HUES6 (cell line): ENCODE measurements at regions not wholly inside any gene's neighbourhood (a gene's known extent, or its start where the extent isn't known, plus 50 kb on each side); places are given as distances from the start of the nearest gene placed in this dataset.
"Not testable (repeated sequence)": the region's sequence is repeated elsewhere in the genome, so short reads cannot be mapped to it uniquely, and the experiment has no call there.

Experiments
- H3K27ac ChIP-seq: 2 replicates; pipeline ENCODE4 v1.7.0; 2013; ENCODE audit warnings: low read depth, mild to moderate bottlenecking, low read length, inconsistent platforms
- H3K27me3 ChIP-seq: 2 replicates; pipeline ENCODE4 v1.6.1; 2013; ENCODE audit warnings: low read length; ENCODE audit not compliant: control insufficient read depth, insufficient read depth
- H3K36me3 ChIP-seq: 2 replicates; pipeline ENCODE4 v1.6.1; 2013; ENCODE audit warnings: low read length; ENCODE audit not compliant: control insufficient read depth, insufficient read depth
- H3K4me1 ChIP-seq: 2 replicates; pipeline ENCODE4 v1.6.1; 2013; ENCODE audit warnings: low read length; ENCODE audit not compliant: control insufficient read depth, insufficient read depth
- H3K4me3 ChIP-seq: 2 replicates; pipeline ENCODE4 v1.5.1; 2013; ENCODE audit warnings: low read depth, low read length
- H3K9ac ChIP-seq: one replicate; pipeline ENCODE4 v1.6.1; 2013; ENCODE audit warnings: mild to moderate bottlenecking, low read length
- H3K9me3 ChIP-seq: 2 replicates; pipeline ENCODE4 v1.6.1; 2013; ENCODE audit warnings: low read depth, low read length; ENCODE audit not compliant: control insufficient read depth, insufficient read depth

DNA sequence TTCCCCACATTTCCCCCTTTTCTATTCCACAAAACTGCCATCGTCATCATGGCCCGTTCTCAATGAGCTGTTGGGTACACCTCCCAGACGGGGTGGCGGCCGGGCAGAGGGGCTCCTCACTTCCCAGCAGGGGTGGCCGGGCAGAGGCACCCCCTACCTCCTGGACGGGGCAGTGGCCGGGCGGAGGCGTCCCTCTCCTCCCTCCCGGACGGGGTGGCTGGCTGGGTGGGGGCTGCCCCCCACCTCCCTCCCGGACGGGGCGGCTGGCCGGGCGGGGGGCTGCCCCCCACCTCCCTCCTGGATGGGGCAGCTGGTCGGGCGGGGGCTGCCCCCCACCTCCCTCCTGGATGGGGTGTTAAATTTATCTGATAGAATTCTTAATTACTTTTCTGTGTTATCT, 250.9 kb upstream of the B3GALT2 start:
- H3K9ac ChIP-seq, H3K27me3 ChIP-seq, H3K4me3 ChIP-seq, H3K36me3 ChIP-seq, H3K27ac ChIP-seq, H3K4me1 ChIP-seq: not testable (repeated sequence)
- H3K9me3 ChIP-seq: peaks cover 37% of the 10 kb centered on the region

DNA sequence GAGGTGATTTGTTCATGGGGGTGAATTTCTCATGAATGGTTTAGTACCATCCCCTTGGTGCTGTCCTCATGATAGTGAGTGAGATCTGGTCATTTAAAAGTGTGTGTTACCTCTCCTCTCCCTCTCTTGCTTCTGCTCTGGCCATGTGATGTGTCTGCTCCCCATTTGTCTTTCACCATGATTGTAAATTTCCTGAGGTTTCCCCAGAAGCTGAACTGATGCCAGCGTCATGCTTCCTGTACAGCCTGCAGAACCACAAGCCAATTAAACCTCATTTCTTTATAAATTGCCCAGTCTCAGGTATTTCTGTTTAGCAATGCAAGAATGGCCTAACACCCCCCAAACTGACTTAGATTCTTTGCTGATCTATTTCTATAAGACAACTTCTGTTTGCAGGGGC, 249.4 kb upstream of the B3GALT2 start:
- no peaks in the 10 kb centered on the region for H3K27me3 ChIP-seq
- no peak overlapping the region for H3K4me3 ChIP-seq
- H3K27ac ChIP-seq: no peak overlapping the region
- no peak overlapping the region for H3K9ac ChIP-seq
- H3K36me3 ChIP-seq: no peaks in the 10 kb centered on the region
- H3K4me1 ChIP-seq: no peaks in the 10 kb centered on the region
- H3K9me3 ChIP-seq: peaks cover 47% of the 10 kb centered on the region

DNA sequence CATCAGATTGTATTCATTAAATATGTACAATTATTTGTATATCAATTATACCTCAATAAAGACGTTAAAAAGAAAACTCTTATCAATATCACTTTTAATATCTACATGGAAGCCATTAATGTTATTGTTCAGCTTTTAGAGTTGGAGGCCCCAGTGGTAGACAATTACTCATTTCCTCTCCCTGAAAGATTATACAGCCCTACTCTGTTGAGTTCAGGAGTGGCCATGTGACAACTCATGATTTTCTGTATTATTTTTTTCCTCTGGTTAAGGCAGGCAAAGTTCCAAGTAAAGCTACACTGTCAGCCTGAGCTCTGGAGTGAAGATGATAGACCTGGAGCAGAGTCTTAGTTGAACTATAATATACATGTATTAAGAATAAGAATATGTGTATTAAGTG, 247.9 kb upstream of the B3GALT2 start:
- Histone ChIP-seq H3K36me3 (no peaks in the 10 kb centered on the region), H3K4me1 (no peaks in the 10 kb centered on the region), H3K27me3 (no peaks in the 10 kb centered on the region), H3K4me3 (no peak overlapping the region), H3K27ac (no peak overlapping the region), H3K9ac (no peak overlapping the region), H3K9me3 (peaks cover 46% of the 10 kb centered on the region)

DNA sequence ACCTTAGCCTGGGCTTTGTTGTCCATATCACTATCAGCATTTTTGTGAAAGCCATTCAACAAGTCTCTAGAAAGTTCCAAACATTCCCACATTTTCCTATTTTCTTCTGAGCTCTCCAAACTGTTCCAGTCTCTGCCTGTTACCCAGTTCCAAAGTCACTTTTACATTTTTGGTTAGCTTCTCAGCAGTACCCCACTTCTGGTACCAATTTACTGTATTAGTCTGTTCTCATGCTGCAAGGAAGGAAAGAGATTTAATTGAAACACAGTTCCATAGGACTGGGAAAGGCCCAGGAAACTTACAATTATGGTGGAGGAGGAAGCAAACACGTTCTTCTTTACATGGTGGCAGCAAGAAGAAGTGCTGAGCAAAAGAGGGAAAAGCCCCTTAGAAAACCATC, 247.2 kb upstream of the B3GALT2 start:
- Histone ChIP-seq H3K4me3 (no peak overlapping the region), H3K4me1 (no peaks in the 10 kb centered on the region), H3K27me3 (no peaks in the 10 kb centered on the region), H3K36me3 (no peaks in the 10 kb centered on the region), H3K27ac (no peak overlapping the region), H3K9ac (no peak overlapping the region), H3K9me3 (peaks cover 46% of the 10 kb centered on the region)

DNA sequence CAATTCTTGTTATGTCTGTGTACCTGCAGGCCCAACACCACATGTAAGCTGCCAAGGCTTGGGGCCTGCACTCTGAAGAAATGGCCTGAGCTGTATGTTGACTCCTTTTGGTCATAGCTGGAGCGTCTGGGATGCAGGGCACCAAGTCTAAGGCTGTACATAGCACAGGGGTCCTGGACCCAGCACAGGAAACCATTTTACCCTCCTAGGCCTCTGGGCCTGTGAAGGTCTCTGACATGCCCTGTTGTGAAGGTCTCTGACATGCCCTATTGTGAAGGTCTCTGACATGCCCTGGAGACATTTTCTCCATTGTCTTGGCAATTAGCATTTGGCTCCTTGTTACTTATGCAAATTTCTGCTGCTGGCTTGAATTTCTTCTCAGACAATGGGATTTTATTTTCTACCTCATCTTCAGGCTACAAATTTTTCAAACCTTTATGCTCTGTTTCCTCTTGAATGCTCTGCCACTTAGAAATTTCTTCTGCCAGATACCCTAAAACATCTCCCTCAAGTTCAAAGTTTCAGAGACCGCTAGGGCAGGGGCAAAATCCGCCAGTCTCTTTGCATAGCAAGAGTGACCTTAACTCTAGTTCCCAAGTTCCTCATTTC, 246.7 kb upstream of the B3GALT2 start:
- H3K4me3 ChIP-seq: no peak overlapping the region
- peaks cover 46% of the 10 kb centered on the region for H3K9me3 ChIP-seq
- H3K9ac ChIP-seq: no peak overlapping the region
- H3K36me3 ChIP-seq: no peaks in the 10 kb centered on the region
- H3K27me3 ChIP-seq: no peaks in the 10 kb centered on the region
- no peak overlapping the region for H3K27ac ChIP-seq
- no peaks in the 10 kb centered on the region for H3K4me1 ChIP-seq

DNA sequence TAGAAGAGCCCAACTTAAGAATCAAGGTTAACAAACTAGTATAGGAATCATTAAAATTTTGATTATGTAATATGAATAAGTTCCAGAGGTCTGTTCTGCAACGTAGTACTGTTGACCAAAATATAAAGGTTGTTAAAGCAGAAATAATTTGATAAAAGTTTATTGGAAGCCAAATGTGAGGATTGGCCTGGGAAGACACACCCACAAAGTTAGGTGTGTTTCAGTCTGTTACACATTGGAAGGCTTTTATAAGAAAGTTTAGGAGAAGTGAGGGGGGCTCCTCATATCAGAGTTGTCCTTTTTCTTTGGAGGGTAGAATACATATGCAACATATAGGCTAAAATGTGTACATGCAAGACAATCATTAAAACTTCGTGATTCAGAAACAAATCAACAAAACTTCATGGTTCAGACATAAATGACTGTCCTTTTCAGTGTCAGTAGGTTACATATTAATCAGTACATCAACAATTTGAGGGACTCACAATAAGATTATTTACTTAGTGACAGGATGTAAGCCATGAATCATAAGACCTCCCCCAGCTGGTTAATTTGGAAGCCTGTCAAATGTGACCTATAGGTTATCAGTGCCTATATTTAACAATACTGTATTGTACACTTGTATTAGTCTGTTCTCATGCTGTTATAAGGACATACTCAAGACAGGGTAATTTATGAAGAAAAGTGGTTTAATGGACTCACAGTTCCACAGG, 245.0 kb upstream of the B3GALT2 start:
- no peaks in the 10 kb centered on the region for H3K36me3 ChIP-seq
- no peaks in the 10 kb centered on the region for H3K27me3 ChIP-seq
- H3K27ac ChIP-seq: no peak overlapping the region
- H3K4me1 ChIP-seq: no peaks in the 10 kb centered on the region
- no peak overlapping the region for H3K4me3 ChIP-seq
- H3K9me3 ChIP-seq: peaks cover 41% of the 10 kb centered on the region
- no peak overlapping the region for H3K9ac ChIP-seq

DNA sequence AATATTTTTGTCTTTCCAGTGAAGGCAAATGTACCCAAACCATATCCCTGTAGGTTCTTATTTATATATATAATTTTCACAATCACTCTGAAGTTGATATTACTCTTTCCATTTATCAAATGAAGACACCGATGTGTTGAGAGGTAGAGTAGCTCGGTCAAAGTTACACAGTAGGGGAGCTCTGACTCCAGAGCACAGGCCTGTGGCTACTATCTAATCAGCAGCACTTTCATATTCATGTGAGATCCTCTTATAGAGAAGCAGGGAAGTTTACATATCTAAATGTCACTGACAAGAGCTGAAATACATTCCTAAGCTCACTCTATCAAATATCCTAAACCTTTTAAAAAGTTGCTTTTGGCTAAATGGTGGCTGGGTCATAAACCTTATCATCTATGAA, 241.1 kb upstream of the B3GALT2 start:
- Histone ChIP-seq H3K27ac (no peak overlapping the region), H3K27me3 (no peaks in the 10 kb centered on the region), H3K9me3 (peaks cover 15% of the 10 kb centered on the region), H3K9ac (no peak overlapping the region), H3K4me3 (no peak overlapping the region), H3K4me1 (no peaks in the 10 kb centered on the region), H3K36me3 (no peaks in the 10 kb centered on the region)

DNA sequence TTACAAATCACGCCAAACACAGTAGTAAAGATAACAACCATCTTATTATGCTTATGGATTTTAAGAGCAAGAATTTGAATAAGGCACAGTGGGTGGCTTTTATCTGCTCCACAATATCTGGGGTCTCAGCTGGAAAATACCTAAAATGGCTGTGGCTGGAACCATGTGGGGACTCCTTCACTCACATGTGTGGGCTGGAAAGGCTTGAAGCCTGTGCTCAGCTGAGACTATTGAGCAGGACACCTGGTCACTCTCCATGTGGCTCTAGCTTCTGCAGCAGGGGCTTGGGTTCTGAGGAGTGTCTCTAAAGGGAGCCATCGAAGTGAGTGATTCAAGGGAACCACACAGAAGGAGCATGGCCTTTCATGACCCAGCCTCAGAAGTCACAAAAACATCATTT, 239.6 kb upstream of the B3GALT2 start:
- Histone ChIP-seq H3K9ac (no peak overlapping the region), H3K4me3 (no peak overlapping the region), H3K4me1 (no peaks in the 10 kb centered on the region), H3K9me3 (peaks cover 4% of the 10 kb centered on the region), H3K27me3 (no peaks in the 10 kb centered on the region), H3K36me3 (no peaks in the 10 kb centered on the region), H3K27ac (no peak overlapping the region)

DNA sequence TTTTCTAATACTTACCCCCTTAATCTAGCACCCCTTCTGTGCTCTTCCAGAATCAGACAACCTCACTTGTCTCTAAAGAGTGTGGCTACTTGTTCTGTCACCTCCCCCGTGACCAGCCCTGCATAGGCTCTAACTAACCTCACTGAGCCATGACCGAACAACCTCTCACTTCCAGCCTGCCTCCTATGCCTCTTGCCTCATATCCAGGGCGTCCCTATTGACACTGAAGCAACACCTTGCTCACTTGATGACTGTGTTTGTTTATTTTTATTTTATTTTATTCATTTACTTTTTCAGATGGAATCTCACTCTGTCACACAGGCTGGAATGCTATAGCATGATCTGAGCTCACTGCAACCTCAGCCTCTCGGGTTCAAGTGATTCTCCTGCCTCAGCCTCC, 235.1 kb upstream of the B3GALT2 start:
- H3K4me3 ChIP-seq: no peak overlapping the region
- no peak overlapping the region for H3K27ac ChIP-seq
- no peaks in the 10 kb centered on the region for H3K36me3 ChIP-seq
- no peak overlapping the region for H3K9ac ChIP-seq
- H3K27me3 ChIP-seq: no peaks in the 10 kb centered on the region
- no peaks in the 10 kb centered on the region for H3K9me3 ChIP-seq
- peaks cover 2% of the 10 kb centered on the region for H3K4me1 ChIP-seq

DNA sequence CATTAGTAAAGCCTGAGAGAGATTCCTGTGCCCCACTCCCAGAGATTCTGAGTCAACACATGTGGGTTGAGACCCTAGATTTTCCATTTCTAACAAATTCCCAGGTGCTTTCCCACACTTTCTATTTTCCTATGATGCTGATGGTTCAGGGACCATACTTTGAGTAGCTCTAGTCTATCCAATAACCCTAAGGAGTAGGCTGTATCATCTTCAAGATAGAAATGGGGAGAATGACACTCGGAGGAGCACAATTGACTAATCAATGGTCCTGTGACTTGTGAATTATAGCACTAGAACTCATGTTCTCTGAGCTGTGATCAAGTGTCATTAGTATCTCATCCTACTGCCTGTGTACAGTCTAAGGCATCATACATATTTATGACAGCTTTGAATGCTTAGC, 232.9 kb upstream of the B3GALT2 start:
- H3K27me3 ChIP-seq: no peaks in the 10 kb centered on the region
- H3K4me3 ChIP-seq: no peak overlapping the region
- no peak overlapping the region for H3K9ac ChIP-seq

DNA sequence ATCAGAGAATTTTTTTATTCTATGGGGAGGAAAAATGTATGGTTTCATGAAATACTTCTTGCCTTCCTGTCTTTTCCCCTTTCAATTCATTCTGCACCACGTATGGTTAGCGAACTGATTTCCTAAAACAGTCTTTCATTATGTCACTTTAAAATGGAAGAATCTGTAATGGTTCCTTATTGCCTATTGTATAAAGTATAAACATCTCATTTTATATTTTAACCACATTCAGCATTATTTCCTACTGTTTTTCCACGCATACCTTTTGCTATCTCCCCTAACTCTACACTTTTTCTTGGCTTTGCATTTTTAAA, 232.3 kb upstream of the B3GALT2 start:
- Histone ChIP-seq H3K36me3 (no peaks in the 10 kb centered on the region), H3K9ac (no peak overlapping the region), H3K4me1 (peaks cover 4% of the 10 kb centered on the region), H3K9me3 (no peaks in the 10 kb centered on the region), H3K4me3 (no peak overlapping the region), H3K27me3 (no peaks in the 10 kb centered on the region), H3K27ac (no peak overlapping the region)

More for the DNA sequence above, 232.9 kb upstream of the B3GALT2 start:
- Histone ChIP-seq H3K27ac (no peak overlapping the region), H3K4me1 (peaks cover 4% of the 10 kb centered on the region), H3K36me3 (no peaks in the 10 kb centered on the region), H3K9me3 (no peaks in the 10 kb centered on the region)
